NAMALWA (cell line): ENCODE measurements at regions not wholly inside any gene's neighbourhood (a gene's known extent, or its start where the extent isn't known, plus 50 kb on each side); places are given as distances from the start of the nearest gene placed in this dataset.

Source experiments
- DNase-seq: peaks from one replicate; pipeline ENCODE4 v3.0.0-alpha.2; 2015; ENCODE audit warnings: low spot score

DNA sequence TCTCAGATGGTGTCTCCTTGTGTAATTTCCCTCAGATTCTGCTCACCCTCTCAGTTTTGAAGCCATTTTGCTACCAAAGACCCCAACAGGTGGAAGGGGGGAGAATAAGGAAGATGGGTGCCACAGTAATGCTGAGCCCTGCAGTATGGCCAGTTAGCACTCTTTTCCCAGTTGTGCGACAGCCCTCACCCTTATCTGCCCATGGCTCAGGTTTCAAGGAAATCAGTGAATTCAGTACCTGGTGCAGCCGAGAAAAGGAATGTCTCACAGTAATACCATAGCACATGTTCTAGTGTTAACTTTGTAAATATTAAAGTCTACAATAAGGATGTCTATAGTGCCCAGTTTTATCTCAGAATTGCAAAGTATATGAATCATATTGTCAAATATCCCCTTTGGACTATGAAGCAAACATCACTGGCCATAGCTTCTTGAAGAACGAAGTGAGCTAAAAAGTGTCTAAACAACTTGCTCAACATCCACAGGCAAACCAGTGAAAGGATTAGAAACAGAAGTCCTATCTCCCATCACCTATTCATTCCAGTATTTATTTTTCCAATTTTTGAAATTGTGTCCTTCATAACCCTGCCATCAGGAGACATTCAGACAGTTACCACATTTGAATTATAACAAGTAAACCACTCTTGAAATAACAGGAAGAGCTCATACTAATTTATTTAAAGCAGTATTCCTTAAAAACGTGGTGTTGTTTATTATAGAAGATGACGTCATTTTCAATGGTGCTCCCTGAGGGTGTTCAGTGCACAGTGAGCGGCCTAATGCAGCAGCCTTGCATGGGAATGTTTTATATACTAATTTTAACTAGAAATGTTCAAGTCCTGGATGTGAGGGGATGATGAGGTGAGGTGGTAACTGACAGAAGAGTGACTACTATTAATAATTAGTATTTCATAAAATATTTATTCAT lies 366.2 kb downstream of the TFAP2A start:
- DNase-seq = no peak

- no peak for DNase-seq
Observed at GRCh38 chr6:10042280-10042679, 372.6 kb downstream of the TFAP2A start.

- DNase-seq = no peak
Observed at GRCh38 chr6:10033223-10033829, 381.5 kb downstream of the TFAP2A start.

GRCh38 chr6:10031617-10032016 lies 383.3 kb downstream of the TFAP2A start:
- DNase-seq = no peak

DNA sequence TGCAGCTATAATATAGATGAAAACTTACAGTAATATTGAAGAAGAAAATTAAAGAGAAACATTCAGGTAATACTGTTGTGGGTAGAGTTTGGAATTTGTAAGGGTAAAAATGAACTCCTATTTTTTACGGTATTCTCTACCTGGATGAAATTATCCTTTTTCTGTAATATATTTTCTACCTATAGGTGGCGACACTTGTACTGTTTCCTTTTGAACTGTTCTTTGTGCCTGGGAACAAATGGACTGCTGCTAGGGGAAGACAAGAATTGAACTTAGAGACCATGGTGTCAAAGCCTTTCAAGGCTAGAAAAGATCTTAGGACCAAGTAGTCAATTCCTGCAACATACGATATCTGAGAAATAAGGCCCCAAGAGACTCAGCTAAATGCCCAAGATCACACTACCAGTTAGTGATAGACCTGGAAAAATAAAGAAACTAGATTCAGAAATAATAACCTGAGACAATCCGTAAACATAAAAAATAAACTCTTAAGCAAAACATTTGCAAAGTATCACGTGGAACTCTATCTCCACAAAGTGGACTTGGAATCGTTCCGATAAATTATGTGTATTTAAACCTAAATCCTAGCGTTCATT lies 383.8 kb downstream of the TFAP2A start:
- peak; percentile 51 for DNase-seq

DNA sequence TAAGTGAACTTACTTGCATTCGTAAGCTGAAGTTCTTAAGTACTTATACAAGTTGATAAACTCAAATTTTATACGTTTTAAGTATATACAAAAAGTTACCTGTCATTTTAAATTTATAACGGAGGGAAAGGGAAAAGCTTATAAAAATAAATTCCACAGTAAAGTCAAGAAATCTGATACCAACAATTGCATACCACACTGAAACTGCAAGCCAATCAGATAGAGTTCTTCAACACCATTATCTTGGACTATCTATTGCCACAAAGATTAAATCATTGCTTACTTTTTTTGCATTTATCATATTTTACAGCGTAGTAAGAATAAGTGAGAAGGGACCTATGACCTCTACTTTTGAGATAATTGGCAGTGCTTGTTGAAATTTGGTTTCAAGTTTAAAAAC lies 386.7 kb downstream of the TFAP2A start:
- no peak for DNase-seq

GRCh38 chr6:10019851-10020250 lies 395.0 kb downstream of the TFAP2A start:
- DNase-seq = no peak

GRCh38 chr6:10014557-10014956 lies 400.3 kb downstream of the TFAP2A start:
- DNase-seq = no peak

DNA sequence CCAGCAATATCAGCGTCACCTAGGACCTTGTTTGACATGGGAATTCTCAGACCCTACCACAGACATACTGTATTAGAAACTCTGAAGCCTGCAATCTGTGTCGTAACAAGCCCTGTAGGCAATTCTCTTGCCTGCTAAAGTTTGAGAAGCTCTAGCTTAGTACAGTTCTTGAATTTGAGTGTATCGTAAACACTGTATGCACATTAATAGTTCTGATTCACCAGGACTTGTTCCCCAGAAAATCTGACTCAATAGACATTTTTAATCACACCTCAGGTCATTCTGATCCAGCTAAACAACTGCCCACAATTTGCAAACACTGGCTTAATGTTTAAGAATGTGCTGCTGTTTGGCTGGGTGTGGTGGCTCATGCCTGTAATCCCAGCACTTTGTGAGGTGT lies 414.3 kb downstream of the TFAP2A start:
- no peak for DNase-seq

DNA sequence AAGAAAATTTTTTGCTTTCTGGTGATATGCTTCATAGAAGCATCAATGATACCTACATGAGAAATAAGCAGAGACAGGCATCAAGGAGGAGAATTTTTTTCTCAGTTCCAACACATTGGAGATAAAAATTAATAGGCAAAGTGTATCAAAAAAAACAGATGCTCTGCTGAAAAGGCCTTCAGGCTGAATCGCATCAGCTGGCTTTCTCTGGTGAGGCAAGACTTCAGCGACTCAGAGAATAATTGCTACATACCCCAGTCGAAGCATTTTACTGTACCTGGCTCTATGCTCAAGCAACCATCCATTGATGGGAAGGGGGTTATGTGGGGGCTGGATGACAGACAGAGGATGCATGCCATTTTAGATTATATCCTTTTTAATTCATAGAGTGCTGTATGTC lies 415.1 kb downstream of the TFAP2A start:
- DNase-seq = no peak

DNA sequence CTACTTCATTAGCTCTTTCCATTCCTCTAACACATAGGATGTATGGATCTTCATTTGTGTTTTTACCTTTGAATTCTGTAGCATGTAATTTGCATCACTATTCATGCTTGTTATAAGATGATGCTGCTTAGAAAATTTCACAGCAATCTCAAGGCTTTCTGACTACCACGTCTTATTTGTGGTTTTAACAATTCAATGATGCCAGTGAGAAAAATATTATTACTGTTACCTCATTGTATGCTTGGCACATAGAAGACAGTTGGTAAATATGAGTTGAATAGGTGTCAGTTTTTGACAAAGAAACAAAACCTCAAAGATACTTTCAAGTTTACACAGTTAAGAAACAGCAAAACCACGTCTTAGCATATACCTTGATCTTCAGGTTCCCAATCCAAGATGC lies 428.6 kb downstream of the TFAP2A start:
- no peak for DNase-seq

GRCh38 chr6:9985481-9985880 lies 429.4 kb downstream of the TFAP2A start:
- no peak for DNase-seq

DNA sequence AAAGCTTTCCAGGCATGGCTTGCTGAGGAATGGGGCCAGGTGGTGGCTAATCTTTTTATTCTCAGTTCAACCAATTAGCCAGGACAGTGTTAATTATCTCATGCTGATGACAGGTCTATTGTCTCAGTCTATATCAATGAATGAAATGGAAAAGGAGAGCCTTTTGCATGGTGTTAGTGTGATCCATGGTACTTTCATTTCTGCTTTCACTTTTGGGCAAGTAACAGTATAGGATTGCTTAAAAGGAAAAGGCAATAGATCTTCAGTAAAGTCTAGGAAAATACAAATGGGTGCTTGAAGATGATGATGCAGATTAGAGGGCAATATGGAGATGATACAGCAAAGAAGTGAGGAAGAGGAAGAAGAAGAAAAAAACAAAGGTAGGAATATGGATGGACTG lies 430.3 kb downstream of the TFAP2A start:
- no peak for DNase-seq

- no peak for DNase-seq
Observed at GRCh38 chr6:9983168-9983567, 431.7 kb downstream of the TFAP2A start.

DNA sequence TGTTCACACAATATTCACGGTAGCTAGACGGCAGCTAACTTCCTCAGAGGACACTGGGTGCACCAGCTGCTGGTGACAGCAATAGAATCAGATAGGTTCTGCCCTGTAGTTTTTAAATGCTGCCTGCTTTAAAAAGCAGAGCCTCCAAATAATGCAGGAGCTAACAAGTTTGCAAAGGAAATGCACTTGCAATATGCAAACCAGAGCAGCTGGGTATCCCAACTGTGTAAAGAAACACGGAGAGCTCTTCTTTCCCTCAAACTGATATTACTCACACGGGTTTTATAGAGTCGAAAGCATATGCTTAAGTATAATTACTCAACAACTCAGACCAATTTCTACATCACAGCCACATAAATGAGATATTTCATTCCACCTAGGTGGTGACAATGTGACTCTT lies 432.7 kb downstream of the TFAP2A start:
- no peak for DNase-seq

DNA sequence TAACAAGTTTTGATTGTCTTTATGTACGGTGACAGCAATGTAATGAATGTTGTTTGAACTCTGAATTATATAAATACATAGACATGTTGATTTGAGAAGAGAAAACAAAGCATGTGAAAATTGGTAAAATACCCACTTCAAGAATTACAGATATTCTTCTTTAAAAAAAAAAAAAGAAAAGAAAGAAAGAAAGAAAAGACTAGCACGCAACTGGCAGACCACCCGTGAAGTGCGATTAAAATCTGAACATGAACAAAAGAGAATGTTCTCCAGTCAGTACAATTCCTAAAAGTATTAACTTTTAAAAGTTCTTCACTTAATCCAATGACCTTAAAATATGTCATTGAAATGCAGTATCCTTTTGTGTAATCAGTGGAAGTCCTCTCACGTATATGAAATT lies 434.9 kb downstream of the TFAP2A start:
- no peak for DNase-seq

GRCh38 chr6:9978480-9978879 lies 436.4 kb downstream of the TFAP2A start:
- no peak for DNase-seq

DNA sequence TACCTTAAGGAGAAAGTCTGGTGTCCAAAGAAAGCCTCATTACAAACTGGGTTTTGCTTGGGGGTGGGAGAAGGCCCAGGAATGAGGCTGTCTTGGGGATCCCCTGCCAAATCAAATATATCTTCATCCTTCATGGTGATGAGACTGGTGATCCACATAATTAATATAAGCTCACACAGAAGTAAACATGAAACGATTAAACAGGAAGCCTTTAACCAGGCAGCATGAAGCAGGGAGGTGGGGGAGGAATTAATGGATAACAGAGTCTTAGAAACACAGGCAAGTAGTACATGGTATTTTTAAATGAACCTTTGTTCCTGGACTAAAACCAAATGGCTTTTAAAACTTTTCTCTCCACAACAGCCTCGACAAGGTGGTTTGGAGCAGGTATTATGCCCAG lies 437.5 kb downstream of the TFAP2A start:
- no peak for DNase-seq

DNA sequence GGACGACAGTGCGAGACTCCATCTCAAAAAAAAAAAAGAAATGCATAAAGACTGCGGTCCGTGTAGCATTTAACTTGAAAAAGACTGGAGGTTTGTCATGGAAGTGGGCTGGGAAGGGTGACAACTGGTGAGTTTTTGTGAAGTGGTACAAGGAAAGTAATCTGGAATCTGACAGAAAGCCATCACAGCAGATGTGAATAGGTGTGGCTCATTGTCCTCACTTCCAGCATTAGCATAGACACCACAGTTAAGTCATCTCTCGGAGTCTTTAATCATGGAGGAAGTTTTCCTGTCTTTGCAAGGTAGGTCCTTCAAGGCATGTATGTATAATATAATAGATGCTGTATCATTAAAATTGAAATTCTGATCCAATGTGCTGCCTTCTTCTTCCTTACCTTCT lies 453.2 kb downstream of the TFAP2A start:
- no peak for DNase-seq

GRCh38 chr6:9957215-9957759 lies 457.6 kb downstream of the TFAP2A start:
- DNase-seq = no peak

DNA sequence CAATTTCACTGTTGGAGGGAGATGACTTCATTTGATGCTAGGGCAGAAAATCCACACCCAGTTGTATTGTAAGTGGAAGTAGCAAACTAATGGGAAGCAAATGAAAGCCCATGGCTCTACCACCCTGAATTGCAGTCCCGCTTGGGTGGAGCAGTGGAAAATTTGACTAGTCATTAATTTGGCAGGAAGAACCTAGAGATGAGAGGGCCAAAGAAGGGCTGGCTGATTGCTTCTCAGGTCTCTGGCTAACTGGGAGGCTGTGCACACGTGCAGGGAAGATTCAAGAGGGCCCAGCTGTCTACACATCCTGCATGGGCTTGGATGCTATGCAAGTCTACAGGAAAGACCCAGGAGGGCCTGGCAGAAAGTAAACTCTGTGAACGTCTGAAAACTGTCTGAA lies 466.2 kb downstream of the TFAP2A start:
- no peak for DNase-seq

DNA sequence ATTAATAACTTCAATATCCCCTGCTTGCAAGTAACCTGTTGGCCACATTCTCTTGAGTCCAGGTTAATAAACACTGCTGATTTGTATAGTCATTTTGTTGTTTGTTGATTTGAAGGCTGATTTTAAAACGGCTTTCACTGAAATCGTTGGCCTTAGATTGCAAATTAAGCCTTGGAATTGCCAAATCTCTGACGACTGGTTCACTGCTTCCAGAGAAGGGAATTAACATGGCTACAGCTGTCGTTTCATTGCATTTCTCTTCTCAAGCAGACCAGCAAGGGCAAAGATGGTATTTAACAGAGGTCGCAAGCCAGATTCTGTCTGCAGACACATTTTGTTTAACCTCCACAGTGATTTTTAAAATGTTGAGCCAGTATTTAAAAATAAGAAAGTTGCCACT lies 470.9 kb downstream of the TFAP2A start:
- no peak for DNase-seq

GRCh38 chr6:9943026-9943425 lies 471.8 kb downstream of the TFAP2A start:
- no peak for DNase-seq
